GM19395 (cell line): ENCODE measurements at regions not wholly inside any gene's neighbourhood (a gene's known extent, or its start where the extent isn't known, plus 50 kb on each side); places are given as distances from the start of the nearest gene placed in this dataset.
"Not testable (repeated sequence)": the region's sequence is repeated elsewhere in the genome, so short reads cannot be mapped to it uniquely, and the experiment has no call there.

Source experiments
- ATAC-seq: cut with Tn5 transposase; IDR thresholded peaks from one replicate; pipeline ENCODE4 v1.9.1; 2021; ENCODE audit warnings: mild to moderate bottlenecking, moderate library complexity; ENCODE audit not compliant: unreplicated experiment

DNA sequence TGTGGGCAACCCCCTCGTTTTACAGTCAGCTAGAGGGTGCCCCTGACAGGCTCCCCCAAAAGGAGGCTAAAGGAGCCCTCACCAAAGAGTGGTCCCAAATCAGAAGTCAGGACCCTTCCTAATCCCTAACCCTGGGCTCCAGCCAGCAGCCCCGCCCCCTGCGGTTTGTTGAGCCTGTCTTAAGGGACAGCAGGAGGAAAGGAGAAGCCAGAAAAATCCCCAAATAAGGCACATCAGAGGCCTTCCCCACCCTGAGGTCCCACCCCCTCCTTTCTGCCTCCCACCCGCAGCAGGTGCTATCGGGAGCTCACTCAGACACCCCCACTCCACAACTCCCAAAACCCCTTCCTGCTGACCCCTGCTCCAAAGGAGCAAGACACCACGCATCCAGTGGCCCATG, 127.2 kb downstream of the TNFRSF13B start:
- ATAC-seq: not testable (repeated sequence)

DNA sequence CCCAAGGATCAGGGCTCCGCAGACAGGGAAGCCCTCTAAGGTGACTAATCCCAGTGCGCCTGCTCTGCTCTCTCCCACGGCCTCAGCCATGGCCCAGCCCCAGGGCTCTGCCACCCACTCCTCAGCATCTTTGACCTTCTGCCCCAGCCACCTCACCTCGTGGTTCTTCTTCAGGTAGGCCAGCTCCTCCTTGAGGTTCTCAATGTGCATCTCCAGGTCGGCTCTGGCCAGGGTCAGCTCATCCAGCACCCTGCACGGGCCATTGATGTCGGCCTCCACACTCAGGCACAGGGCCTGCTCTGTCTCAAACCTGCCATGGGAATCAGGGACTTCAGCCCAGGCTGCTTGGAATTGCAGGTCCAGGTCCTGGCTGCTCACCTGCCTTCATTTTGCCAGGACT, 128.4 kb downstream of the TNFRSF13B start:
- not testable (repeated sequence) for ATAC-seq

DNA sequence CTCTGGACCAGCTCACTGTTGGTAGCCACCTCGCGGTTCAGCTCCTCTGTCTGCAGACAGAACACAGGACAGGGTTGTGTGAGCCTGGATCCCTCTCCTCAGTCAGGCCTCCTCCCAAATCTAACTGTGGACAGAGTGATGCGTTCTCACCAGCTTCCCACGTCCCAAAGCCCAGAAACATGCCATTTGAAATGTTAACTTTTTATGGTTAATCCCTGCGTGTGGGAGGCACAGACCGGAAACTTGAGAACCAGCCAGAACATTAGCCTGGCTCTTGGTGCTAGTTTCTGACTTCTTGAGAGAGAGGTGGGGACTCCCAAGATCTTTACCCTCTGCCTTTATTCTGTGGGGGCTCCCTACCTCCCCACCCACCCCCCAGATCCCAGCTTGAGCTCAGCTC, 129.6 kb downstream of the TNFRSF13B start:
- ATAC-seq: not testable (repeated sequence)

DNA sequence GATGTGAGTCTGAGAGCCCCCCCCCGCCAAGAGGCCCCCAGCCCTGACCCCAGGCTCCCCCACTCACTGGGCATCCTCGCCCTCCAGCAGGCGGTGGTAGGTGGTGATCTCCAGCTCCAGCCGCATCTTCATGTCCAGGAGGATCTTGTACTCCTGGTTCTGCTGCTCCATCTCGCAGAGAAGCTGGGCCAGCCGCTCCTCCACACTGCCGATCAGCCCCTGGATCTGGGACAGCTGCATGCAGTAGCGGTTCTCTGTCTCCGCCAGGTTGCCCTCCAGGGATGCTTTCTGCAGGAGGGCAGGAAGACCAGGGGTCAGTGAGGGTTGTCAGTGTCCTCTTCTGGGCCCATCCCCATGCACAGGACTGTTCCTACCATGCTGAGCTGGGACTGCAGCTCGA, 130.0 kb downstream of the TNFRSF13B start:
- not testable (repeated sequence) for ATAC-seq

DNA sequence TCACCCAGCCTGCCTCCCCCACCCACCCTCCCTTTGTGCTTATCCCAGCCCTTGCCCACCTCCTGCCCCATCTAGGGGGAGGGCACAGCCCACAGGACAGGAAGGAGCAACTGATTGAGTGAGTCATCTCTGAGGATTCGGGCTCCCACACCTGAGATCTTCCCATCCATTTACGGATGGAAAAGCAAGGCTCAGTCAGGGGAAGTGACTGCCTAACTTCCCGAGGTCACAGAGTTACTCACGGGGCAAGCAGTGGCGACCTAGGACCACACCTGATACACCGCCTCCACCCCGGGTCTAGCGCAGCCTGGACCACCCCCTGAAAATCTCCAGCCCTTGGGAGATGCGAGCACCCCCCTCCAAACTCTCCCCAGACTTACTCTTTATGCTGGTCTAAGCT, 131.7 kb downstream of the TNFRSF13B start:
- ATAC-seq: not testable (repeated sequence)

DNA sequence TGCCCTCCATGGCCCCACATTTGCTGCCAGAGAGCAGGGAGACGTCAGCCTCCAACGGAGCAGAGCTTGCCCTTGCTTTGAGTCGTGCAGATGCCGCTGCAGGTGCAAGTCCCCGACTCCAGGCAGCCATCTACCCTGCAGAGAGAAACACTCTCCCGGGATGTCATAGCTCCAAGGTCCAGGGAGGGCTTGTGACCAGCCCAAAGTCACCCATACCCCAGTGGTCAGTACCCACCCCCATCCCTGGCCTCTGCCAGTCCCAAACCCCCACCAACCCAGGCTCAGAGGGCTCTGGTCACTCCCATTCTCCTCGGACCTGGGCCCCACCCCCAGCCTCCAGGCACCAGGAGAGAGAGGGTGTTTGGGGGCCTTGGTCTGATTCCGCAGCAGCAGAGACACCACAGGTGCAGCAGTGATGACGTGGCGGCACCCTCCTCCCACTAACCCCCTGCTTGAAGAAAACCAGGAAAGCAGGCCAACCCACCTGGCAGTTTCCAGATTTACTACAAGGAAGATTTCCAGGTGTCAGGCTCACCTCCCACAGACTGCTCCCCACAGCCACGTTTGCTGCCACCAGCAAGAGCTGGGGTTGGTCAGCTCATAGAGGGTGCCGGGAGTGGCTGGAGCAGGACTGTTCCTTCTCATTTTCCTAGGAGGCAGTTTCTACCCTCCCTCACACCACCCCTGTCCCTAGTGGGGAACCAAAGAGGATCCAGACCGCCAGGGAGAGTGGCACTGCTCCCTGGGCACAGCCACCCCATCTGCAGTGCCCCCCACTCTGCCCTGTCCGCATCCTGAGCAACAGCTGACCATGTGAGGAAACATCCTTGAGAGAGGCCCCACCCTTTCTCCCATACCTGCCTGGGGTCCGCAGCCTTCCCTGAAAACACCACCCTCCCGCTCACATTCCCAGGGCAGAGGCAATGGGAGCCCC, 132.4 kb downstream of the TNFRSF13B start:
- ATAC-seq: not testable (repeated sequence)

DNA sequence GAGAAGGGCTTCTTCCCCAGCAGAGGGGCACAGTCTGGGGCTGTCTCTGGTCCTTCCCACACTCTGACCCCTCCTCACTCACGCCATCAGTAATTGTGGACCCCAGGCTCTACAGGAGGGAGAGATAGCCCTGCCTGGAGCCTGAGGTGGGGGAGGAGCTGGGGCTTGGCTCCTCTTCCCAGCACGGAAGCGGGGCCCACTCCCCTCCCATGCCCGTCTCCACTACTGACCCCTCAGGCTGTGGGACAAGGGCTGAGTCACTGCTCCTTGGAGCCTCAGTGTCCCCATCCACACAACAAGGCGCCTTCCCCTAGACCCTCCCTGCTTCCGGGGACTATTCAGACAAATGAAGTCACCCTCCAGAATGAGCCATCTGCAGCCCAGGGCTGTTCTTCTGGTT, 133.1 kb downstream of the TNFRSF13B start:
- ATAC-seq: not testable (repeated sequence)

DNA sequence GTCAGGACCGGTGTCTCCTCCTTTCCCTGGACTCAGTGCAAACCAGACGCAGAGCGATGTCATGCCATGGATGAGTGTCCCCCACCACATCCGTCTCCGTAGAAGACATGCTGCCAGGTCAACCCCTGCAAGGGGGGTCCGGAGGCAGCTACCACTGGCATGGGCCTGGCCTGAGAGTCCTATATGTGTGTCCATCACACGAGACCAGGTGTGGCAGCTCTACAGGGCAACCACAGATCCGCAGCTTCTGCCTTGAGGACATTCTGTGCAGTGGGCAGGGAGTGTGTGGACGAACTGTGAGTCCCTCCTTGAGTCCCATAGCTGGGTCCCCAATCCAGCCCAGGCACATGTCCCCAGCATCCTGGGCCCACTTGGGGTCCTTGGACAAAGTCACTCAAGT, 133.6 kb downstream of the TNFRSF13B start:
- ATAC-seq: not testable (repeated sequence)

DNA sequence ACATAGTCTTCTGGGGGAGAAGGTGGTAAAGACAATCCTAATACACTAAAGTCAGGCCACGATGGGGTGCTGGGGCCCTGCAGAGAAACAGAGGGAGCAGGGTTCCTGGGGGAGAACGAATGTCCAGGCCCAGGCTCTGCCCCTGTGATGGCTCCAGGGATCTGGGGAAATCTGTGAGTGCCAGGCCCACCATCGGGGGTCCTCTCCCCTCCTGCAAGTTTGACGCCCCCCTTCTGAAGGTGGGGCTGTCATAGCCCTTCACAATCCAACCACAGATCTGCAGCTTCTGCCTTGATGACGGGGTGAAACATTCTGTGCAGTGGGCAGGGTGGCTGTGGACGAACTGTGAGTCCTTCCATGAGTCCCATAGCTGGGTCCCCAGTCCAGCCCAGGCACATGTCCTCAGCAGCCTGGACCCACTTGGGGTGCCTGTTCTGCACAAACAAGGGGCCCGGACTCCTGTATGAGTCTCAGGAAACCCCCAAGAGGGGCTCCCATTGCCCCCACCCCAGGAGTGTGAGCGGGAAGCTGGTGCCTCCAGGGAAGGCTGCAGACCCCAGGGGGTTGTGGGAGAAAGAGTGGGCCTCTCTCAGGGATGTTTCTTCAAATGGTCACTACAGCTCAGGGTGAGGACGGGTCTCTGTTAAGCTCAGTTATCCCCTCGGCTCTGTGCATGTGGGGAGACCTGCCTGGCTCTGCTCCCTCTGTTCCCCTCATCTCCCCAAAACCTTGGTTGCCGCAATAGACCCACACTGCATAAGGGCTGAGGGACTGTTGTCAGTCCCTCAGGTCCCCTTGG, 134.3 kb downstream of the TNFRSF13B start:
- not testable (repeated sequence) for ATAC-seq

DNA sequence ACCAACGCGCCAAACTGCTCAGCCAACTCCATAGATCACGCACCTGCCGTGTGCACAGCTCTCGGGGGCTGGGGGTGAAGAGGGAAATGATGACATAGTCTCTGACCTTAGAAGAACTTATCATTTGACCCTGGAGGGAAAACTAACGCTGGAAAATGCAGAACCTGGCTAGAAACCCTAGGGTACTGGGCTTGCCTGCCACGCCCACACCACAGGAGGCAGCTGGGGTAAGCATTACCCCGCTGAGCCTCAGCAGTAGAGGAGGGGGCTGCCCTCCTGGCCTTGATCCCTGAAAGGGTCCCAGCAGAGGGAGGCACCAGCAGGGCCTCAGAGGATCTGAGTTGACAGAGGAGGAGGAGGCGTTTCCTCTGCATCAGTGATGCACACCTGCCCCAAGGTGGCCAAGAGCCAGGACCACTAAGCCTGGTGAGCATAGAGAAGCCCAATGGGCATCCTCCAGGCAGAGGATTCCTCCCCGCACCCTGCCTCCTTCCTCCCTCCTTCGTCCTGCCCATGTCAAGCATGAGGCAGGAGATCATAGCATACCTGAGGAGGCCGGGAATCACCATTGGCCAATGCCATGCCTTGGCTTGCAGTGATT, 135.5 kb downstream of the TNFRSF13B start:
- not testable (repeated sequence) for ATAC-seq

DNA sequence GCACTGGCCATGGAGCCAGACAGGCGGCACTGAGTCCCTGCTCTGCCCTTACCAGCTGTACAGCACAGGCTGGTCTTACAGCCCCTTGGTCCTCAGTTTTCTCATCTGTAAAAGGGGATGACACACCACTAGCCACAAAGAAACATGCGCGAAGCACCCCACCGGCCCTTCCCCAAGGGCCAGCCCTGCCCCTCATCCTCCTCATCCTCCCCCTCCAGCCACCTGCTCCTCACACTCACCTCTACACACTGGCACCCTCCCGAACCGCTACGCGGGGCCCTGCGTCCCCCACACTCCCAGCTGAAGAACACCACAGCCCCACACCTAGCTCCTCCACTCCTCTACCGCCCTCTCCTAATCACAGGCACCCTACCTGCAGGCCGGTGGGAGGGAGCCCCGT, 138.4 kb downstream of the TNFRSF13B start:
- not testable (repeated sequence) for ATAC-seq

DNA sequence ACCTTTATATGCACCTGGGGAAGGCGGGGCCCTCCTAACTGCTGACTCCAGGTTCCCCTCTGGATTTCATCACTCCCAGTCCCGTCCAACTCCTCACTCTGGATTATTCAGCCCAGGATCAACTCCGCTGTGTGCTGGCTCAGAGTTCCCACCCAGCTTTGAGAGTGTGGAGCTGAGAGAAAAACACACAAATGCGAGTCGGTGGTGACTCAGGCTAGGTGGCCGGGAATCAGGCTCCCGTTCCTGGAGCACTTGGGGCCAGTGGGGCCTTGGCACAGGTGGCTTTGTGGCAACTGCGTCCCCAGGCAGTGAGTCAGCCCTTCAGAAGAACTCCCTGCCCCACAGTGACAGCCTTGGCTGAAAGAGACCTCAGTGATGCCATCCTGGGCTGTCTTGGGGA, 139.1 kb downstream of the TNFRSF13B start:
- not testable (repeated sequence) for ATAC-seq

DNA sequence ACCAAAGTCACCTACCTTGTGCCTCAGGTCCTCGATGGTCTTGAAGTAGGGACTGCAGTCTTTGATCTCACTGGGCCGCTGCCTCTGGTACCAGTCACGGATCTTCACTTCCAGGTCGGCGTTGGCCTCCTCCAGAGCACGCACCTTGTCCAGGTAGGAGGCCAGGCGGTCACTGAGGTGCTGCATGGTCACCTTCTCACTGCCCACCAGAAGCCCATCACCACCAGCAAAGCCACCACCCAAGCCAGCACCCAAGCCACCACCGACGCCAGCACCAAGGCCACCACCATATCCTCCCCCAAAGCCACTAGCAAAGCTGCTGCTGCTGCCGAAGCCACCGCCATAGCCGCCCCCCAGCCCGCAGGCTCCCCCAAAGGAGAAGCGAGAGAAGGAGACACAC, 139.7 kb downstream of the TNFRSF13B start:
- not testable (repeated sequence) for ATAC-seq

DNA sequence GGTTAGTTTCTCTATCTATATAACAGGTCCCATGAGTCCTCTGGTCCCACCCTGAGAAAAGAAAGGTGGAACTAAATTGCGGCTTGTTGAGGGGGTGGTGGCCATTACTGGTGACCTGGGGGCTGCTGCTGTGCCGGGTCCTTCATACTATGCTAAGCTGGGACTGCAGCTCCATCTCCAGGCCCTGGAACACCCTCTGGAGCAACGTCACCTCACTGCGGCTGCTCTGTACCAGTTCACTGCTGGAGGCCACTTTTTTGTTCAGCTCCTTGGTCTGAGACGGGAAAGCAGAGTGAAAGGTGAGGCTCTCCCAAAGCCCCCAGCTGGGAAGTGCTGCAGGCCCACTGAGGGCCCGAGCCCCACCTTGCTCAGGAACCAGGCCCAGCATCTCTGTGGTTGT, 140.7 kb downstream of the CCDC144A start:
- not testable (repeated sequence) for ATAC-seq

DNA sequence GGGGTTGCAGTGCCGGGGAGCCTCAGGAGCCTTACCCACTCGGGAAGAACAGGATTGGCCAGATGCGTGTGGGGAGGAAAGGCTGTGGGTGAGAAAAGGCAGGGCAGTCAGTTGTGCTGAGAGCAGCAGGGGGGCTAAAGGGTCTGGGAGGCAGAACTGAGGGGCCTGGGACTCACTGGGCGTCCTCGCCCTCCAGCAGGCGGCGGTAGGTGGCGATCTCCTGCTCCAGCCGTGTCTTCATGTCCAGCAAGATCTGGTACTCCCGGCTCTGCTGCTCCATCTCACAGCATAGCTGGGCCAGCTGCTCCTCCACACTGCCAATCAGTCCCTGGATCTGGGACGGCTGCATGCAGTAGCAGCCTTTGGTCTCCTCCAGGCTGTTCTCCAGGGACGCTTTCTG, 140.2 kb downstream of the CCDC144A start:
- ATAC-seq: not testable (repeated sequence)
